SK-N-MC (cell line): ENCODE measurements at regions not wholly inside any gene's neighbourhood (a gene's known extent, or its start where the extent isn't known, plus 50 kb on each side); places are given as distances from the start of the nearest gene placed in this dataset.
"Not testable (repeated sequence)": the region's sequence is repeated elsewhere in the genome, so short reads cannot be mapped to it uniquely, and the experiment has no call there.

Experiments
- DNase-seq: peaks from one replicate; pipeline ENCODE4 v3.0.0-alpha.2; 2011; ENCODE audit warnings: low read depth, low spot score
- H3K27ac ChIP-seq: fragments of 200-600 bp; sonication (generic); 2 replicates; pipeline ENCODE4 v1.5.1; 2016; ENCODE audit warnings: mixed run types
- H3K36me3 ChIP-seq: fragments of 200-600 bp; sonication (generic); 2 replicates; pipeline ENCODE4 v1.6.1; 2017; ENCODE audit warnings: antibody characterized with exemption, low read length, mixed read lengths; ENCODE audit not compliant: insufficient read depth
- H3K4me3 ChIP-seq: fragments of 200-600 bp; sonication (generic); 2 replicates; pipeline ENCODE4 v1.5.1; 2016
- H3K9ac ChIP-seq: fragments of 200-600 bp; sonication (generic); 2 replicates; pipeline ENCODE4 v1.8.0; 2017; ENCODE audit warnings: mixed run types, mixed read lengths; ENCODE audit not compliant: insufficient read length
- H3K9me3 ChIP-seq: fragments of 200-600 bp; sonication (generic); 2 replicates; pipeline ENCODE4 v1.6.1; 2017; ENCODE audit warnings: low read depth, mild to moderate bottlenecking, antibody characterized with exemption, low read length, moderate library complexity, mixed read lengths
- EZH2 ChIP-seq: fragments of 200-600 bp; sonication (generic); IDR thresholded peaks from one replicate; pipeline ENCODE4 v1.6.1; 2017; ENCODE audit warnings: antibody characterized with exemption
- FOXP2 ChIP-seq: optimal IDR thresholded peaks from 2 replicates; pipeline ENCODE3; 2011; ENCODE audit warnings: mild to moderate bottlenecking, moderate library complexity; ENCODE audit not compliant: insufficient read depth; ENCODE audit errors: extremely low read length, control extremely low read depth
- POLR2AphosphoS5 ChIP-seq: IDR thresholded peaks from 2 replicates; pipeline ENCODE4 v1.6.1; 2012; ENCODE audit warnings: mild to moderate bottlenecking, low read depth, low read length, borderline replicate concordance

DNA sequence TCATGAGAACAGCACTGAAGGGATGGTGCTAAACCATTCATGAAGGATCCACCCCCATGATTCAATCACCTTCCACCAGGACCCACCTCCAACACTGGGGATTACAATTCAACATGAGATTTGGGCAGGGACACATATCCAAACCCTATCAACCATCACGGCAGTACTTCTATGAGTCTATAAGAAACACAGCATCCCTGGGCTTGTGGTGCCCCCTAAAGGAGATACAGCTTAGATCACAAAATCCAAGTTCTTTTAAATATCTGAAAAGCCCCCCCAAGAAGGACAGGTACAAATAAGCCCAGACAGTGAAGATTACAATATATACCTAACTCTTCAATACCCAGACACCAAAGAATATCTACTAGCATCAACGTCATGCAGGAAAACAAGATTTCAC lies 233.7 kb upstream of the ADRA1B start:
- no peak overlapping the region for H3K27ac ChIP-seq
- no peaks in the 10 kb centered on the region for H3K36me3 ChIP-seq
- no peak overlapping the region for H3K4me3 ChIP-seq
- no peak overlapping the region for H3K9ac ChIP-seq
- TF ChIP-seq EZH2 (no peak), FOXP2 (no peak), POLR2AphosphoS5 (no peak)
- H3K9me3 ChIP-seq, result no peaks in the 10 kb centered on the region
- no peak for DNase-seq

DNA sequence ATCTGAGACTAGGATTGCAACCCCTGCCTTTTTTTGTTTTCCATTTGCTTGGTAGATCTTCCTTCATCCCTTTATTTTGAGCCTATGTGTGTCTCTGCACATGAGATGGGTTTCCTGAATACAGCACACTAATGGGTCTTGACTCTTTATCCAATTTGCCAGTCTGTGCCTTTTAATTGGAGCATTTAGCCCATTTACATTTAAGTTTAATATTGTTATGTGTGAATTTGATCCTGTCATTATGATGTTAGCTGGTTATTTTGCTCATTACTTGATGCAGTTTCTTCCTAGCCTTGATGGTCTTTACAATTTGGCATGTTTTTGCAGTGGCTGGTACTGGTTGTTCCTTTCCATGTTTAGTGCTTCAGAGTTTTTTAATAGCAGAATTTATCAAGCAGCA lies 228.4 kb upstream of the ADRA1B start:
- not testable (repeated sequence) for H3K27ac ChIP-seq, H3K9me3 ChIP-seq, H3K9ac ChIP-seq, H3K4me3 ChIP-seq, DNase-seq, H3K36me3 ChIP-seq

DNA sequence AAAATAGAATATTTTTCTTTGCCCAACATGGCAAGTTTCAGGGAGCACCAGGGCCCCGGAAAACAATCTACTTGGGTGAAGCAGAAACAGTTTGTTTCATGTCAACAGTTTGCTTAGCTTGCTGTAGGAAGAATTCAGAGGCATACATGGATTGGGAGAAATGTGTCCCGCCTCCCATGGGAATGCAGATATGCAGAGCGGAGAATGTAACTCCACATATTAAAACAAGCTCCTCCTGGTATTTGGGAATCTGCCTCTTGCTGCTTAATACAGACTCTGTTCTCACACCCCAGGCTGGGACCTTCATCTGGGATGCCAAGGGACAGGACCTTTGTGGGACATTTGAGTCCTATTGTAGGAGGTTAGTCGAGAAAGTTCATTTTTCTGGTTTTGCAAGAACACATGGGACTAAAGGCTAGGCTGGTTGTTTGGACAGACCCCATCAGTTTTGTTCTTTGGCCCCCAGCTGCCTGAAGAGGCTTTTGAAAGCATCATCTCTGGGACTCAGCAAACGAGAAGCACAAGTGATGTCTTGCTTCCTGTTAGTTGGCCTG lies 220.5 kb upstream of the ADRA1B start:
- H3K27ac ChIP-seq, result no peak overlapping the region
- H3K4me3 ChIP-seq, result no peak overlapping the region
- no peaks in the 10 kb centered on the region for H3K36me3 ChIP-seq
- H3K9ac ChIP-seq, result no peak overlapping the region
- no peaks in the 10 kb centered on the region for H3K9me3 ChIP-seq
- TF ChIP-seq EZH2 (no peak), FOXP2 (no peak), POLR2AphosphoS5 (no peak)
- no peak for DNase-seq

DNA sequence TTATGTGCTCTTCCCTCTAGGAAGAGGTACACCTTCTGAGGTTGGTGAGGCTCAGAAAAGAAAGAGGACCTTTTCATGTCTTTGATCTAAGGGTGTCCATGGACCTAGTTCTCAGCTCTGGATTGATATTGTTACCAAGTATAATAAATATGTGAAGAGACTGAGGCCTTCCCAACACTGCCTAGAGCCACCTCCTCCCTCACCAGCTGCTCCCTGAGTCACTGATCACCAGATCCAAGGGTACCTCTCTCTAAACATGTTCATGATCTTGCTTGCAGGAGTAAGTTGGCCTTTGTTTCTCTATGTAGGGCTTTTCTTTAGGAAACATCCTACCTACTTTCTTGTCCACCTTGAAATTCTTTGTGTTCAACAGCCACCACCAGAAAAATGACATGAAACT lies 218.8 kb upstream of the ADRA1B start:
- TF ChIP-seq EZH2 (no peak), FOXP2 (no peak), POLR2AphosphoS5 (no peak)
- H3K27ac ChIP-seq, result no peak overlapping the region
- H3K36me3 ChIP-seq, result no peaks in the 10 kb centered on the region
- no peak for DNase-seq
- H3K4me3 ChIP-seq, result no peak overlapping the region
- no peaks in the 10 kb centered on the region for H3K9me3 ChIP-seq
- no peak overlapping the region for H3K9ac ChIP-seq

DNA sequence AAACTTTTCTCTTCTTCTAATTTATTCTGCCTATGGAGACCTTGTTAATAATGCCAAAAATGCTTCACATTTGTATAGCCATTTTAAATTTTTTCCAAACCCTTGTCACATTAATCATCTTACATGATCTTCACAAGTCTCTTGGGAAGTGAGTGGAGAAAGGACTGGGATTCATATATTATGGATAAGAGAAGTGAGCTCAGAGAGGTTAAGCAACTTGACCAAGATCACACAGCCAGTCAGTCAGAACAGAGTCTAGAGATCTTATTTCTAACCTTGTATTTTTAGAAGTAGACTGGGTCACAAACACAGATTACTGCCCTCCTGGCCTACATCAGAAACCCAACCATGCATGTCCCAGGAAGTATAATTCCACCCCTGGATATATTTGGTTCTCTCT lies 218.0 kb upstream of the ADRA1B start:
- H3K36me3 ChIP-seq, result no peaks in the 10 kb centered on the region
- H3K4me3 ChIP-seq, result no peak overlapping the region
- H3K9me3 ChIP-seq, result no peaks in the 10 kb centered on the region
- DNase-seq, result no peak
- no peak overlapping the region for H3K9ac ChIP-seq
- TF ChIP-seq POLR2AphosphoS5, result no peak
- no peak for TF ChIP-seq EZH2
- TF ChIP-seq FOXP2, result no peak
- no peak overlapping the region for H3K27ac ChIP-seq

DNA sequence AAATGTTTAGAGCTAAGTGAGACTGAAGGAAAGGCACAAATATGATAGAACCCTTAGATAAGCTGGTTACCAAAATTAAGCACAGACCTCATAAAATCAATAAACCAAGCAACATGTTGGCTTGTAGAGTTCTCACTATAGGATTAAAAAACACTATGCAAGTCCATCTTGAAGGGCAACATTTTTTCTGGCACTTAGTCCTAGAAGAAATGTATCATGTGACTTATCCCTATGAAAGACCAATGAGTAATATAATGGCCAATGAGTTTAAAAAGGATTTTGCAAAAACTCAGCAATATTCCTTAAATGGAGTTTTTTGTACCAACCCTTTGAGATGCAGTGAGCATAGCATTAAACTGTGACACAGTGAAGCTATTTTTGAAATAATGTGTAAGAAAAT lies 216.3 kb upstream of the ADRA1B start:
- Histone ChIP-seq H3K27ac (no peak overlapping the region), H3K9me3 (no peaks in the 10 kb centered on the region), H3K4me3 (no peak overlapping the region), H3K36me3 (no peaks in the 10 kb centered on the region), H3K9ac (no peak overlapping the region)
- TF ChIP-seq EZH2, result no peak
- no peak for TF ChIP-seq POLR2AphosphoS5
- TF ChIP-seq FOXP2, result no peak
- no peak for DNase-seq

DNA sequence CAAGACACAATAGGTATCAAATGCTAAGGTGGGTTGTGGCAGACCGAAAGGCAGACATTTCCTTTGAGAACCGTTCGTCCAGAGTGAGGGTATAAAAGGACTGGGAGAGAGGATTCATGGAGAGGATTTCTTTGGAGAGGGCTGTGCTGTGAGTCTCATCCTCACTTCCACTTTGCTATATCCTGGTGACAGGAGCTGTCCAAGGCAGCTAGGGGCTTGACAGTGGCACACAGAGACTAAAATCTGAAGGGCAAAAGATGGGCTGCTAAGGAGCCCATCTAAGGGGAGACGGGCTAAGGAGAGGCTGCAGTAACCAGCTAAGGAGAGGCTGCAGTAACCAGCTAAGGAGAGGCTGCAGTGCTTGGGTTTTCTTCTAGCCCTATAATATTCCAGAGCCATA lies 214.0 kb upstream of the ADRA1B start:
- H3K36me3 ChIP-seq, result no peaks in the 10 kb centered on the region
- DNase-seq, result no peak
- H3K9ac ChIP-seq, result no peak overlapping the region
- TF ChIP-seq POLR2AphosphoS5 (no peak), EZH2 (no peak), FOXP2 (no peak)
- H3K9me3 ChIP-seq, result no peaks in the 10 kb centered on the region
- H3K4me3 ChIP-seq, result no peak overlapping the region
- H3K27ac ChIP-seq, result no peak overlapping the region

DNA sequence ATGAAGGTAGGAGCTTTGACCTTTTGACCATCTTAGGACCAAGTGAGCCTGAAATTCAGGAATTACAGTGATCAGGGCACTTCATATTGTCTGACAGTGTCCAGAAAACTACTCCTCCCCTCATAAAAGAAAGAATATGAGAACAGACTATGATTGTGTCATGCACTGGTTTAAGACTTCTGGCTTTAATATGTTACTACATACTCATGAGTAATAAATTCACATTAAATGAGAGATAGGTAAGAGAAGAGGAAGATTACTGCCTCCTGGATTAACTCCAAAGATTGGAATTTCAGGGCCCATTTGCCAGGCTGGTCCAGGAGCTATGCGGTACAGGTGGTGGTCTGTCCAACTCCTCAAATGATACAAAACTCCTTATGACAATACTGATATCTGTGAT lies 213.5 kb upstream of the ADRA1B start:
- Histone ChIP-seq H3K27ac (no peak overlapping the region), H3K9ac (no peak overlapping the region), H3K9me3 (no peaks in the 10 kb centered on the region), H3K36me3 (no peaks in the 10 kb centered on the region), H3K4me3 (no peak overlapping the region)
- TF ChIP-seq FOXP2 (no peak), POLR2AphosphoS5 (no peak), EZH2 (no peak)
- DNase-seq, result no peak

DNA sequence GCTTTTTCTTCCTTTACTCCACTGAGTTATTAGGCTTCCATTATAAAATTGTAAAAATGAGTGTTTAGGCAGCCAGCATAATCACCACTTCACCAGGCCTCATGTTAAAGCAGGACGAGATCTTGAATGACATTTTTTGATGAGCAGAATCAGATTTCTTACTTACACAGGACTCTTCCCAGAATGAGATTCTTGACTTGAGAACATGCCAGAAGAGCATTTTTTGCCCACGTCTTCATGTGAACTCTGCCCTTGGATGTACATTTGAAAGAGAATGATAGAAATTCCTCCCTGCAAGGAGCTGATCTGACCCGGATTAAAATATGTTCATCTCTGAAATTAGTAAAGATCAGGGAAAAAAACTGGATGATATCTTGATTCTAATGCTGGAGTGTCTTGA lies 212.1 kb upstream of the ADRA1B start:
- no peaks in the 10 kb centered on the region for H3K36me3 ChIP-seq
- no peak for DNase-seq
- no peaks in the 10 kb centered on the region for H3K9me3 ChIP-seq
- no peak overlapping the region for H3K9ac ChIP-seq
- TF ChIP-seq POLR2AphosphoS5 (no peak), FOXP2 (no peak)
- H3K4me3 ChIP-seq, result no peak overlapping the region
- H3K27ac ChIP-seq, result no peak overlapping the region
